ENCODE measurements at regions not wholly inside any gene's neighbourhood (a gene's known extent, or its start where the extent isn't known, plus 50 kb on each side); places are given as distances from the start of the nearest gene placed in this dataset.

DNA sequence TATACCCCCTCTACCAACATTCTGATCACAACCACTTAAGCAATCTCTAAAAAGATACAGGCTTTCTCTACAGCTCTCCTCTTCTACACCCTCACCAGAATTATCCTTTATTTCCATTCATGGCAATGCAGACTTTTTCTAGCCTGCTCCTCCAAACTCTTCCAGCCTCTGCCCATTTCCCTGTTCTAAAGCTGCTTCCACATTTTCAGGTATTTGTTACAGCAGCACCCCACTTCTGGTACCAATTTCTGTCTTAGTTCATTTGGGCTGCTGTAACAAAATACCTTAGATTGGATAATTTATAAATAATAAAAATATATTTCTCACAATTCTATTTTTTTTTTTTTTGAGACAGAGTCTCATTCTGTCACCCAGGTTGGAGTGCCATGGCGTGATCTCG lies 53.0 kb upstream of the DNAH5 start:
- H3K27ac ChIP-seq (ENCODE audit: low read depth, low read length, poor library complexity, severe bottlenecking), result no peak overlapping the region
- H3K4me3 ChIP-seq (ENCODE audit: low read depth, low read length, poor library complexity, severe bottlenecking), result no peak overlapping the region
- no peaks in the 10 kb centered on the region for H3K9me3 ChIP-seq (ENCODE audit: low read length)
- TF ChIP-seq EZH2 (IDR thresholded peaks at IDR 0.05; ENCODE audit: borderline replicate concordance, low read length) (no peak), CTCF (IDR thresholded peaks at IDR 0.05; ENCODE audit: low read length) (no peak)
- H3K4me1 ChIP-seq (ENCODE audit: insufficient read depth, low read length, severe bottlenecking), result no peaks in the 10 kb centered on the region
- H2AFZ ChIP-seq (ENCODE audit: low read length), result no peak overlapping the region
- H3K9me2 ChIP-seq (ENCODE audit: low read depth, low read length), result no peaks in the 10 kb centered on the region
- H3K36me3 ChIP-seq (ENCODE audit: insufficient read depth, low read length), result no peaks in the 10 kb centered on the region
- H3K4me2 ChIP-seq (ENCODE audit: low read length), result no peak overlapping the region
- no peaks in the 10 kb centered on the region for H3K79me2 ChIP-seq (ENCODE audit: insufficient read depth, low read length)
- no peak overlapping the region for H3K9ac ChIP-seq (ENCODE audit: low read length)
- H3K27me3 ChIP-seq (ENCODE audit: insufficient read depth, low read length), result no peaks in the 10 kb centered on the region
- H3F3A ChIP-seq (ENCODE audit: insufficient read depth, low read length), result no peaks in the 10 kb centered on the region
- H4K20me1 ChIP-seq (ENCODE audit: insufficient read depth, low read length), result no peaks in the 10 kb centered on the region

GRCh38 chr5:13994621-13995253 lies 50.2 kb upstream of the DNAH5 start:
- H3K9me2 ChIP-seq (ENCODE audit: low read depth, low read length), result no peaks in the 10 kb centered on the region
- H3K27me3 ChIP-seq (ENCODE audit: insufficient read depth, low read length), result no peaks in the 10 kb centered on the region
- H3K79me2 ChIP-seq (ENCODE audit: insufficient read depth, low read length), result no peaks in the 10 kb centered on the region
- TF ChIP-seq CTCF (IDR thresholded peaks at IDR 0.05; ENCODE audit: low read length), result no peak
- no peak for TF ChIP-seq EZH2 (IDR thresholded peaks at IDR 0.05; ENCODE audit: borderline replicate concordance, low read length)
- no peak overlapping the region for H3K4me3 ChIP-seq (ENCODE audit: low read depth, low read length, poor library complexity, severe bottlenecking)
- H3K9me3 ChIP-seq (ENCODE audit: low read length), result no peaks in the 10 kb centered on the region
- H3K27ac ChIP-seq (ENCODE audit: low read depth, low read length, poor library complexity, severe bottlenecking), result no peak overlapping the region
- no peaks in the 10 kb centered on the region for H3K4me1 ChIP-seq (ENCODE audit: insufficient read depth, low read length, severe bottlenecking)
- H3F3A ChIP-seq (ENCODE audit: insufficient read depth, low read length), result no peaks in the 10 kb centered on the region
- no peaks in the 10 kb centered on the region for H4K20me1 ChIP-seq (ENCODE audit: insufficient read depth, low read length)
- no peak overlapping the region for H3K4me2 ChIP-seq (ENCODE audit: low read length)
- H3K36me3 ChIP-seq (ENCODE audit: insufficient read depth, low read length), result no peaks in the 10 kb centered on the region
- H3K9ac ChIP-seq (ENCODE audit: low read length), result no peak overlapping the region
- H2AFZ ChIP-seq (ENCODE audit: low read length), result no peak overlapping the region
